ENCODE measurements at regions not wholly inside any gene's neighbourhood (a gene's known extent, or its start where the extent isn't known, plus 50 kb on each side); places are given as distances from the start of the nearest gene placed in this dataset.

DNA sequence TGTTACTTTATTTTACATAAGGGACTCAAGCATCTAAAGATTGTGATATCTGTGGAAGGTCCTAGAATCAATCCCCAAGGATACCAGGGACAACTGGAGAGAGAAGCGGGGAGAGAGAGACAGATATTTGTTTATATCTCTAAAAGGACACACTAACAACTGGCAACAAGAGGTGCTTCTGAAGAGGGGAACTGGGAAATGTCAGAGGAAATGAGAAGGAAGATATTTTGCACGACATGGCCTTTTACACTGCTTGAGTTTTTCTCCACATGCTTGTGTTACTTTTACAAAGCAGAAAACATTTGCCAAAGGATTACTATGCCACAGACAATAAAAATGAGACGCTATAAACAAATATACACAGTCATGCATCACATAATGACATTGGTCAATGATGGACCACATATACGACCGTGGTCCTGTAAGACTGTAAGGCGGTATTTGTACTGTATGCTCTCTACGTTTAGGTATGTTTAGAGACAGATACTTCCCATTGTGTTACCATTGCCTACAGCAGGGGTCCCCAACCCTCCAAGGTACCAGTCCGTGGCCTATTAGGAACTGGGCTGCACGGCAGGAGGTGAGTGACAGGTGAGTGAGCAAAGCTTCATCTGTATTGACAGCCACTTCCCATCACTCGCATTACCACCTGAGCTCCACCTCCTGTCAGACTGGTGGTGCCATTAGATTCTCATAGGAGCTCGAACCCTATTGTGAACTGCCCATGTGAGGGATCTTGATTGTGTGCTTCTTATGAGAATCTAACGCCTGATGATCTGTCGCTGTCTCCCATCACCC, 64.6 kb upstream of the PTPN1 start:
- 0 out of 2 replicates have a peak, but pooled peaks cover 4% of the 10 kb centered on the region for H4K20me1 ChIP-seq (ENCODE audit: insufficient read depth, low read length)
- no peaks in the 10 kb centered on the region for H3K36me3 ChIP-seq (ENCODE audit: insufficient read depth, low read length)

DNA sequence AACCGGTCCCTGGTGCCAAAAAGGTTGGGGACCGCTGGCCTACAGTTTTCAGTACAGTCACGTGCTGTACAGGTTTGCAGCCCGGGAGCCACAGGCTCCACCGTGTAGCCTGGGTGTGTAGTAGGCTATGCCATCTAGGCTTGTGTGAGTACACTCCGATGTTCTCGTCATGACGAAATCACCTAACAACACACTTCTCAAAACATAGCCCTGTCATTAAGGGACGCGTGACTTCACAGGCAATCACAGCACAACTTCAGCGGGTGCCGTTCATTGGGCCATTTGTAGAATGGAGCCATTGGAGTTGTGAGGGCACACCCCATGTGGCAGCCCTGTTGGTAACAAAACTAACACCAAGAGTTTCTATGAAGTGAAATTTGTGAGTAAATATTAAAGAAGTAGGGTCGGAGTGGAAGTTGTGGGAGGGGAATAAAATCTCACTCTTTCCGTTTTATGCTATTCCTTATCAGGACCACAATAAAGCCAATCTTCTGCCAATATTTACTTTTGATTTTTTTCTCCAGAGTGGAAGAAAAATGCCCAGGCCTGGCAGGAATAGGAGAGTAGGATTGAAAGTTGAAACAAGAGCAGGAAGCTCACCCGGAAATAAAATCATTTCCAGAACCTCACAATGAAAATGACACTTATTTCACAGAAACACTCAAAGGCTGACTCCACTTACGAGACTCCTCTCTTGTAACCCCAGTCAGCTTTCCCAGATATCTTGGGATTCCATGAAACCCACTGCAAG, 63.7 kb upstream of the PTPN1 start:
- TF ChIP-seq, protein P1, sequence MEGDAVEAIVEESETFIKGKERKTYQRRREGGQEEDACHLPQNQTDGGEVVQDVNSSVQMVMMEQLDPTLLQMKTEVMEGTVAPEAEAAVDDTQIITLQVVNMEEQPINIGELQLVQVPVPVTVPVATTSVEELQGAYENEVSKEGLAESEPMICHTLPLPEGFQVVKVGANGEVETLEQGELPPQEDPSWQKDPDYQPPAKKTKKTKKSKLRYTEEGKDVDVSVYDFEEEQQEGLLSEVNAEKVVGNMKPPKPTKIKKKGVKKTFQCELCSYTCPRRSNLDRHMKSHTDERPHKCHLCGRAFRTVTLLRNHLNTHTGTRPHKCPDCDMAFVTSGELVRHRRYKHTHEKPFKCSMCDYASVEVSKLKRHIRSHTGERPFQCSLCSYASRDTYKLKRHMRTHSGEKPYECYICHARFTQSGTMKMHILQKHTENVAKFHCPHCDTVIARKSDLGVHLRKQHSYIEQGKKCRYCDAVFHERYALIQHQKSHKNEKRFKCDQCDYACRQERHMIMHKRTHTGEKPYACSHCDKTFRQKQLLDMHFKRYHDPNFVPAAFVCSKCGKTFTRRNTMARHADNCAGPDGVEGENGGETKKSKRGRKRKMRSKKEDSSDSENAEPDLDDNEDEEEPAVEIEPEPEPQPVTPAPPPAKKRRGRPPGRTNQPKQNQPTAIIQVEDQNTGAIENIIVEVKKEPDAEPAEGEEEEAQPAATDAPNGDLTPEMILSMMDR (IDR thresholded peaks at IDR 0.05; ENCODE audit: borderline replicate concordance, extremely low read depth, low read length, poor library complexity, severe bottlenecking): no peak
- TF ChIP-seq EZH2 (IDR thresholded peaks at IDR 0.05; ENCODE audit: borderline replicate concordance, low read depth, low read length, severe bottlenecking): no peak
- peaks cover 23% of the 10 kb centered on the region for H3K27me3 ChIP-seq (ENCODE audit: insufficient read depth, low read length, poor library complexity)
- ATAC-seq (ENCODE audit: insufficient read depth, low read depth) (no peak), DNase-seq (no peak)
- no peak overlapping the region for H2AFZ ChIP-seq (ENCODE audit: low read depth, low read length)
- H3K9me3 ChIP-seq (ENCODE audit: insufficient read depth, low read length, severe bottlenecking): no peaks in the 10 kb centered on the region
- H4K20me1 ChIP-seq (ENCODE audit: insufficient read depth, low read length): peaks cover 7% of the 10 kb centered on the region; the same call in 1 of the 2 replicates
- no peaks in the 10 kb centered on the region for H3K36me3 ChIP-seq (ENCODE audit: insufficient read depth, low read length)
- H3K27ac ChIP-seq (ENCODE audit: low read length): no peak overlapping the region
- H3K4me2 ChIP-seq (ENCODE audit: insufficient read depth, low read length): no peak overlapping the region
- no peaks in the 10 kb centered on the region for H3K79me2 ChIP-seq (ENCODE audit: insufficient read depth, low read length)
- H3K4me3 ChIP-seq (ENCODE audit: low read depth in 1 of 2, low read length in 2 of 2): no peak overlapping the region
- no peak overlapping the region for H3K9ac ChIP-seq (ENCODE audit: low read depth, low read length)
- peaks cover 4% of the 10 kb centered on the region; the same call in 1 of the 2 replicates for H3K4me1 ChIP-seq (ENCODE audit: insufficient read depth, low read length)

More for the DNA sequence above, 64.6 kb upstream of the PTPN1 start:
- Histone ChIP-seq H3K9me3 (ENCODE audit: insufficient read depth, low read length, severe bottlenecking) (no peaks in the 10 kb centered on the region), H3K27me3 (ENCODE audit: insufficient read depth, low read length, poor library complexity) (peaks cover 14% of the 10 kb centered on the region), H3K4me2 (ENCODE audit: insufficient read depth, low read length) (no peak overlapping the region), H3K9ac (ENCODE audit: low read depth, low read length) (no peak overlapping the region), H2AFZ (ENCODE audit: low read depth, low read length) (no peak overlapping the region), H3K27ac (ENCODE audit: low read length) (no peak overlapping the region), H3K4me3 (ENCODE audit: low read depth in 1 of 2, low read length in 2 of 2) (no peak overlapping the region), H3K79me2 (ENCODE audit: insufficient read depth, low read length) (no peaks in the 10 kb centered on the region), H3K4me1 (ENCODE audit: insufficient read depth, low read length) (no peaks in the 10 kb centered on the region)
- ATAC-seq (ENCODE audit: insufficient read depth, low read depth) (no peak), DNase-seq (no peak)
- TF ChIP-seq EZH2 (IDR thresholded peaks at IDR 0.05; ENCODE audit: borderline replicate concordance, low read depth, low read length, severe bottlenecking): no peak
- TF ChIP-seq, protein P1 (IDR thresholded peaks at IDR 0.05; ENCODE audit: borderline replicate concordance, extremely low read depth, low read length, poor library complexity, severe bottlenecking): no peak

DNA sequence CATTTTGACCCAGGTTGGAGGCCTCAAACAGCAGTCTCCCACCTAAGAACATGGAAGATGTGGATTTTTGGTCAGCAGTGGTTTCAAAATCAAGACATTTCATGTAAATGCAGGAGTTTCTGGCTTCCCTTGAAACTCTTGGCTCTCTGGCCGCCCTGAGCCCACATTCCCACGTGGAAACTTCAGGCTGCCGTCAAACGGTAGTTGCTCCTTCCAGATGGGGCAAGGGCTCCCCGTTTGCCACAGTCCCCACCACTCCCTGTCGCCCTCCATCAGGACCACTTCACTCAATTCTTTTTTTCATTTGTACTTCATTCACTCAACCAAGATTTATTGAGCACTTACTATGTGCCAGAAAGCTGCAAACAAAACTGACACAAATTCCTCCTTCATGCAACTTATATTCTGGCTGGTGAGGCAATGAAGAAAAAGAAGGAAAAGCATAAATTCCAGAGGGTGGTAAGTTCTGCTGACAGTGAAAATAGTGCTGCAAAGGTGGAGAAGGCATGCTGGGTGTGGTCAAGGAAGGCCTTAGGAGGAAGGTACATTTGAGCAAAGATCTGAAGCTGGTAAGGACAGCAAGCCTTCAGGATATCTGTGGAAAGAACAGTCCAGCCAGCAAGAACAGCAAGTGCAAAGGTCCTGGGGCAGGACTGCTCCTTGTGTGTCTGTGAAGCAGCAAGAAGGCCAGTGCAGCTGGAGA, 62.9 kb upstream of the PTPN1 start:
- H4K20me1 ChIP-seq (ENCODE audit: insufficient read depth, low read length): peaks cover 7% of the 10 kb centered on the region; the same call in 1 of the 2 replicates
- DNase-seq (no peak), ATAC-seq (ENCODE audit: insufficient read depth, low read depth) (no peak)
- TF ChIP-seq, protein P1 (IDR thresholded peaks at IDR 0.05; ENCODE audit: borderline replicate concordance, extremely low read depth, low read length, poor library complexity, severe bottlenecking): no peak
- TF ChIP-seq EZH2 (IDR thresholded peaks at IDR 0.05; ENCODE audit: borderline replicate concordance, low read depth, low read length, severe bottlenecking): no peak
- no peak overlapping the region for H2AFZ ChIP-seq (ENCODE audit: low read depth, low read length)
- H3K9ac ChIP-seq (ENCODE audit: low read depth, low read length): no peak overlapping the region
- H3K9me3 ChIP-seq (ENCODE audit: insufficient read depth, low read length, severe bottlenecking): no peaks in the 10 kb centered on the region
- H3K36me3 ChIP-seq (ENCODE audit: insufficient read depth, low read length): no peaks in the 10 kb centered on the region
- no peak overlapping the region for H3K4me3 ChIP-seq (ENCODE audit: low read depth in 1 of 2, low read length in 2 of 2)
- peaks cover 24% of the 10 kb centered on the region for H3K27me3 ChIP-seq (ENCODE audit: insufficient read depth, low read length, poor library complexity)
- peaks cover 4% of the 10 kb centered on the region; the same call in 1 of the 2 replicates for H3K4me1 ChIP-seq (ENCODE audit: insufficient read depth, low read length)
- no peak overlapping the region for H3K27ac ChIP-seq (ENCODE audit: low read length)
- no peaks in the 10 kb centered on the region for H3K79me2 ChIP-seq (ENCODE audit: insufficient read depth, low read length)
- H3K4me2 ChIP-seq (ENCODE audit: insufficient read depth, low read length): no peak overlapping the region

Data from DND-41 (cell line).